ENCODE measurements at regions not wholly inside any gene's neighbourhood (a gene's known extent, or its start where the extent isn't known, plus 50 kb on each side); places are given as distances from the start of the nearest gene placed in this dataset.

- Mint-ChIP-seq H3K27me3 (no peaks in the 10 kb centered on the region), H3K4me1 (ENCODE audit: low read depth in 2 of 2) (no peaks in the 10 kb centered on the region), H3K9me3 (peaks cover 9% of the 10 kb centered on the region), H3K4me3 (no peak overlapping the region), H3K36me3 (peaks cover 6% of the 10 kb centered on the region), H3K27ac (no peak overlapping the region)
- ATAC-seq (no peak), DNase-seq (ENCODE audit: low spot score) (no peak)
These were observed 503.6 kb upstream of the REG3G start for GRCh38 chr2:78521938-78522337.

GRCh38 chr2:78532762-78533379 lies 492.6 kb upstream of the REG3G start:
- peaks cover 6% of the 10 kb centered on the region for H3K36me3 Mint-ChIP-seq
- DNase-seq (ENCODE audit: low spot score) (no peak), ATAC-seq (no peak)
- H3K4me3 Mint-ChIP-seq: no peak overlapping the region
- H3K27me3 Mint-ChIP-seq: no peaks in the 10 kb centered on the region
- H3K4me1 Mint-ChIP-seq (ENCODE audit: low read depth in 2 of 2): no peaks in the 10 kb centered on the region
- H3K27ac Mint-ChIP-seq: no peak overlapping the region
- no peaks in the 10 kb centered on the region for H3K9me3 Mint-ChIP-seq

GRCh38 chr2:78535395-78535794 lies 490.1 kb upstream of the REG3G start:
- Mint-ChIP-seq H3K36me3 (peaks cover 5% of the 10 kb centered on the region), H3K4me1 (ENCODE audit: low read depth in 2 of 2) (no peaks in the 10 kb centered on the region), H3K27me3 (no peaks in the 10 kb centered on the region), H3K9me3 (peaks cover 3% of the 10 kb centered on the region), H3K27ac (no peak overlapping the region), H3K4me3 (no peak overlapping the region)
- DNase-seq (ENCODE audit: low spot score): no peak
- no peak for ATAC-seq

GRCh38 chr2:78538322-78538721 lies 487.2 kb upstream of the REG3G start:
- Mint-ChIP-seq H3K4me3 (no peak overlapping the region), H3K36me3 (peaks cover 11% of the 10 kb centered on the region), H3K9me3 (peaks cover 15% of the 10 kb centered on the region), H3K27ac (no peak overlapping the region), H3K27me3 (no peaks in the 10 kb centered on the region), H3K4me1 (ENCODE audit: low read depth in 2 of 2) (no peaks in the 10 kb centered on the region)
- DNase-seq (ENCODE audit: low spot score) (no peak), ATAC-seq (no peak)

- H3K36me3 Mint-ChIP-seq: peaks cover 11% of the 10 kb centered on the region
- ATAC-seq (no peak), DNase-seq (ENCODE audit: low spot score) (no peak)
- no peak overlapping the region for H3K27ac Mint-ChIP-seq
- H3K4me3 Mint-ChIP-seq: no peak overlapping the region
- peaks cover 15% of the 10 kb centered on the region for H3K9me3 Mint-ChIP-seq
- no peaks in the 10 kb centered on the region for H3K4me1 Mint-ChIP-seq (ENCODE audit: low read depth in 2 of 2)
- H3K27me3 Mint-ChIP-seq: no peaks in the 10 kb centered on the region
These were observed 485.2 kb upstream of the REG3G start for GRCh38 chr2:78540255-78540654.

- peaks cover 18% of the 10 kb centered on the region for H3K9me3 Mint-ChIP-seq
- DNase-seq (ENCODE audit: low spot score) (no peak), ATAC-seq (no peak)
- H3K27me3 Mint-ChIP-seq: no peaks in the 10 kb centered on the region
- H3K27ac Mint-ChIP-seq: no peak overlapping the region
- no peak overlapping the region for H3K4me3 Mint-ChIP-seq
- peaks cover 11% of the 10 kb centered on the region for H3K36me3 Mint-ChIP-seq
- no peaks in the 10 kb centered on the region for H3K4me1 Mint-ChIP-seq (ENCODE audit: low read depth in 2 of 2)
These were observed 484.4 kb upstream of the REG3G start for GRCh38 chr2:78541088-78541450.

GRCh38 chr2:78541451-78542267 lies 483.8 kb upstream of the REG3G start:
- Mint-ChIP-seq H3K27ac (no peak overlapping the region), H3K9me3 (peaks cover 18% of the 10 kb centered on the region), H3K27me3 (no peaks in the 10 kb centered on the region), H3K4me3 (no peak overlapping the region), H3K36me3 (peaks cover 11% of the 10 kb centered on the region), H3K4me1 (ENCODE audit: low read depth in 2 of 2) (no peaks in the 10 kb centered on the region)
- no peak for DNase-seq (ENCODE audit: low spot score)
- ATAC-seq: no peak

- peaks cover 6% of the 10 kb centered on the region for H3K36me3 Mint-ChIP-seq
- H3K4me3 Mint-ChIP-seq: no peak overlapping the region
- peaks cover 24% of the 10 kb centered on the region for H3K9me3 Mint-ChIP-seq
- no peaks in the 10 kb centered on the region for H3K27me3 Mint-ChIP-seq
- H3K27ac Mint-ChIP-seq: no peak overlapping the region
- ATAC-seq (no peak), DNase-seq (ENCODE audit: low spot score) (no peak)
- H3K4me1 Mint-ChIP-seq (ENCODE audit: low read depth in 2 of 2): no peaks in the 10 kb centered on the region
These were observed 478.7 kb upstream of the REG3G start for GRCh38 chr2:78546843-78547242.

GRCh38 chr2:78549766-78550165 lies 475.7 kb upstream of the REG3G start:
- ATAC-seq (no peak), DNase-seq (ENCODE audit: low spot score) (no peak)
- Mint-ChIP-seq H3K36me3 (no peaks in the 10 kb centered on the region), H3K9me3 (peaks cover 29% of the 10 kb centered on the region), H3K4me1 (ENCODE audit: low read depth in 2 of 2) (no peaks in the 10 kb centered on the region), H3K4me3 (no peak overlapping the region), H3K27ac (no peak overlapping the region), H3K27me3 (no peaks in the 10 kb centered on the region)

- Mint-ChIP-seq H3K9me3 (peaks cover 23% of the 10 kb centered on the region), H3K27ac (no peak overlapping the region), H3K4me3 (no peak overlapping the region), H3K36me3 (peaks cover 7% of the 10 kb centered on the region), H3K27me3 (no peaks in the 10 kb centered on the region), H3K4me1 (ENCODE audit: low read depth in 2 of 2) (no peaks in the 10 kb centered on the region)
- DNase-seq (ENCODE audit: low spot score) (no peak), ATAC-seq (no peak)
These were observed 471.4 kb upstream of the REG3G start for GRCh38 chr2:78553866-78554647.

GRCh38 chr2:78561876-78562275 lies 463.6 kb upstream of the REG3G start:
- Mint-ChIP-seq H3K36me3 (no peaks in the 10 kb centered on the region), H3K4me1 (ENCODE audit: low read depth in 2 of 2) (no peaks in the 10 kb centered on the region), H3K9me3 (peaks cover 14% of the 10 kb centered on the region), H3K4me3 (no peak overlapping the region), H3K27me3 (no peaks in the 10 kb centered on the region), H3K27ac (no peak overlapping the region)
- no peak for ATAC-seq
- DNase-seq (ENCODE audit: low spot score): no peak

GRCh38 chr2:78564666-78565065 lies 460.8 kb upstream of the REG3G start:
- no peaks in the 10 kb centered on the region for H3K36me3 Mint-ChIP-seq
- ATAC-seq (no peak), DNase-seq (ENCODE audit: low spot score) (no peak)
- H3K27ac Mint-ChIP-seq: no peak overlapping the region
- H3K27me3 Mint-ChIP-seq: no peaks in the 10 kb centered on the region
- peaks cover 17% of the 10 kb centered on the region for H3K9me3 Mint-ChIP-seq
- H3K4me3 Mint-ChIP-seq: no peak overlapping the region
- no peaks in the 10 kb centered on the region for H3K4me1 Mint-ChIP-seq (ENCODE audit: low read depth in 2 of 2)

GRCh38 chr2:78568782-78569373 lies 456.6 kb upstream of the REG3G start:
- H3K36me3 Mint-ChIP-seq: no peaks in the 10 kb centered on the region
- no peaks in the 10 kb centered on the region for H3K4me1 Mint-ChIP-seq (ENCODE audit: low read depth in 2 of 2)
- H3K27me3 Mint-ChIP-seq: no peaks in the 10 kb centered on the region
- no peak overlapping the region for H3K27ac Mint-ChIP-seq
- DNase-seq (ENCODE audit: low spot score) (no peak), ATAC-seq (no peak)
- peaks cover 32% of the 10 kb centered on the region for H3K9me3 Mint-ChIP-seq
- no peak overlapping the region for H3K4me3 Mint-ChIP-seq

- no peaks in the 10 kb centered on the region for H3K4me1 Mint-ChIP-seq (ENCODE audit: low read depth in 2 of 2)
- H3K36me3 Mint-ChIP-seq: no peaks in the 10 kb centered on the region
- H3K27me3 Mint-ChIP-seq: no peaks in the 10 kb centered on the region
- no peak overlapping the region for H3K4me3 Mint-ChIP-seq
- no peak for ATAC-seq
- peaks cover 11% of the 10 kb centered on the region for H3K9me3 Mint-ChIP-seq
- no peak overlapping the region for H3K27ac Mint-ChIP-seq
- DNase-seq (ENCODE audit: low spot score): no peak
These were observed 449.1 kb upstream of the REG3G start for GRCh38 chr2:78576409-78576808.
